Neural progenitor cell (in vitro differentiated cells): ENCODE measurements at regions not wholly inside any gene's neighbourhood (a gene's known extent, or its start where the extent isn't known, plus 50 kb on each side); places are given as distances from the start of the nearest gene placed in this dataset.
A peak's percentile ranks its signal among the peaks of the same experiment; 100 is the strongest.

Experiments used
- DNase-seq: peaks from one replicate; pipeline ENCODE4 v3.0.0-alpha.2; 2016; ENCODE audit warnings: low spot score
- H2AFZ ChIP-seq: fragments of 200-600 bp; sonication (generic); replicated peaks from 2 replicates; pipeline ENCODE4 v1.6.1; 2016; ENCODE audit warnings: antibody characterized with exemption
- H3F3A ChIP-seq: fragments of 200-600 bp; sonication (generic); 2 replicates; pipeline ENCODE4 v1.6.1; 2016; ENCODE audit warnings: antibody characterized with exemption, low read depth
- H3K27ac ChIP-seq: fragments of 200-600 bp; sonication (generic); 2 replicates; pipeline ENCODE4 v1.5.1; 2016; ENCODE audit warnings: mild to moderate bottlenecking
- H3K27me3 ChIP-seq: fragments of 200-600 bp; sonication (generic); 2 replicates; pipeline ENCODE4 v1.6.1; 2016; ENCODE audit warnings: mild to moderate bottlenecking, moderate library complexity
- H3K36me3 ChIP-seq: fragments of 200-600 bp; sonication (generic); 2 replicates; pipeline ENCODE4 v1.5.1; 2016
- H3K4me1 ChIP-seq: fragments of 200-600 bp; sonication (generic); 2 replicates; pipeline ENCODE4 v1.6.1; 2016; ENCODE audit warnings: mixed run types
- H3K4me2 ChIP-seq: fragments of 200-600 bp; sonication (generic); 2 replicates; pipeline ENCODE4 v1.6.1; 2016
- H3K4me3 ChIP-seq: fragments of 200-600 bp; sonication (generic); 2 replicates; pipeline ENCODE4 v1.5.1; 2016
- H3K79me2 ChIP-seq: fragments of 200-600 bp; sonication (generic); 2 replicates; pipeline ENCODE4 v1.6.1; 2016; ENCODE audit warnings: low read depth
- H3K9ac ChIP-seq: fragments of 200-600 bp; sonication (generic); 2 replicates; pipeline ENCODE4 v1.6.1; 2016
- H3K9me3 ChIP-seq: fragments of 200-600 bp; sonication (generic); 2 replicates; pipeline ENCODE4 v1.5.1; 2016; ENCODE audit warnings: low read depth
- H4K20me1 ChIP-seq: fragments of 200-600 bp; sonication (generic); 2 replicates; pipeline ENCODE4 v1.6.1; 2016; ENCODE audit warnings: low read depth
- H3K27ac Mint-ChIP-seq: 3 replicates; pipeline ENCODE4 v1.8.0; 2021; ENCODE audit warnings: mixed read lengths
- H3K27me3 Mint-ChIP-seq: 2 replicates; pipeline ENCODE4 v1.8.0; 2022; ENCODE audit warnings: low read depth, mild to moderate bottlenecking, inconsistent platforms, moderate library complexity, mixed read lengths; ENCODE audit not compliant: insufficient read depth
- H3K36me3 Mint-ChIP-seq: 3 replicates; pipeline ENCODE4 v1.8.0; 2021; ENCODE audit warnings: mixed read lengths
- H3K4me1 Mint-ChIP-seq: 3 replicates; pipeline ENCODE4 v1.8.0; 2021; ENCODE audit warnings: mixed read lengths
- H3K4me3 Mint-ChIP-seq: 3 replicates; pipeline ENCODE4 v1.8.0; 2021; ENCODE audit warnings: mild to moderate bottlenecking, moderate library complexity, mixed read lengths
- H3K9me3 Mint-ChIP-seq: 3 replicates; pipeline ENCODE4 v1.8.0; 2020; ENCODE audit warnings: mixed read lengths
- CTCF ChIP-seq: fragments of 200-600 bp; sonication (generic); IDR thresholded peaks from 2 replicates; pipeline ENCODE4 v1.5.1; 2017; ENCODE audit warnings: antibody characterized with exemption, mild to moderate bottlenecking
- EZH2 ChIP-seq: fragments of 200-600 bp; sonication (generic); IDR thresholded peaks from 2 replicates; pipeline ENCODE4 v1.6.1; 2017; ENCODE audit warnings: antibody characterized with exemption, mild to moderate bottlenecking, moderate library complexity
- EZH2phosphoT487 ChIP-seq: fragments of 200-600 bp; sonication (generic); IDR thresholded peaks from 2 replicates; pipeline ENCODE4 v1.6.1; 2017; ENCODE audit warnings: antibody characterized with exemption

GRCh38 chr9:121593066-121593465, 58.4 kb upstream of the DAB2IP start:
- H3K4me1 ChIP-seq: peaks cover 6% of the 10 kb centered on the region
- H3F3A ChIP-seq: peaks cover 11% of the 10 kb centered on the region
- no peak overlapping the region for H3K4me3 ChIP-seq
- H3K4me2 ChIP-seq: no peak overlapping the region
- H3K9me3 Mint-ChIP-seq: peaks cover 6% of the 10 kb centered on the region
- peaks cover 8% of the 10 kb centered on the region for H3K27me3 ChIP-seq
- H3K36me3 ChIP-seq: no peaks in the 10 kb centered on the region
- peaks cover 8% of the 10 kb centered on the region for H3K9me3 ChIP-seq
- no peak for DNase-seq
- H3K4me3 Mint-ChIP-seq: no peak overlapping the region
- H3K27me3 Mint-ChIP-seq: peaks cover 19% of the 10 kb centered on the region
- peaks cover 13% of the 10 kb centered on the region for H3K4me1 Mint-ChIP-seq
- no peak overlapping the region for H3K27ac ChIP-seq
- H3K36me3 Mint-ChIP-seq: no peaks in the 10 kb centered on the region
- no peaks in the 10 kb centered on the region for H4K20me1 ChIP-seq
- H3K79me2 ChIP-seq: no peaks in the 10 kb centered on the region
- no peak overlapping the region for H2AFZ ChIP-seq
- TF ChIP-seq EZH2phosphoT487 (no peak), EZH2 (no peak), CTCF (no peak)
- H3K27ac Mint-ChIP-seq: no peak overlapping the region
- no peak overlapping the region for H3K9ac ChIP-seq

- Mint-ChIP-seq H3K9me3 (peaks cover 6% of the 10 kb centered on the region), H3K4me1 (peaks cover 17% of the 10 kb centered on the region), H3K4me3 (no peak overlapping the region)
Measured at GRCh38 chr9:121596515-121596914, 54.9 kb upstream of the DAB2IP start.

DNA sequence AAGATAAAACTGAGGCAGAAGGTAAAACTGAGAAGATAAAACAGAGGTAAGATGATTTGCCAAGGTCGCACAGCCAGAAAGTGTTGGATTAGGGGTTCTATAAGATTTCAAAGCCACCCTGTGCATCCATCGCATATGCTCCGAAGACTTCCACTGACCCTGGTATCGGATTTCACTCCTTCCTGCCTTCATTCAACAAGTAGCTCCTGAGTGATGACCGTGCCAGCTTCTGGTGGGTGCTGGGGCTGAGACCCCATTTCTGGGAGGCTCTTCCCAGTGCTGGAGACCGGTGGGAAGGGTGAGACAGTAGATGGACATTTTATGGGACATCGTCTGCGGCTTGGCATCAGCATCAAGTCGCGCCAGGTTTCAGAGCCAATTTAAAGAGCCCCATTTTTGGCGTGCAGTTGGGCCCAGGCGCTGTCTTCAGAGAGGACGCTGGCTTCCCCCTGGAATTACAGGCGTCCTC, 53.7 kb upstream of the DAB2IP start:
- Histone ChIP-seq H3K4me3 (peak overlapping the region; percentile 99), H3K4me2 (peak overlapping the region; percentile 99), H3K79me2 (peaks cover 5% of the 10 kb centered on the region), H3K27me3 (peaks cover 13% of the 10 kb centered on the region), H3F3A (peaks cover 23% of the 10 kb centered on the region), H2AFZ (peak overlapping the region; percentile 69), H3K36me3 (no peaks in the 10 kb centered on the region), H3K9ac (no peak overlapping the region), H4K20me1 (peaks cover 25% of the 10 kb centered on the region), H3K4me1 (peaks cover 12% of the 10 kb centered on the region), H3K27ac (peak overlapping the region; percentile 93), H3K9me3 (peaks cover 8% of the 10 kb centered on the region)
- peaks cover 15% of the 10 kb centered on the region for H3K4me1 Mint-ChIP-seq
- DNase-seq: no peak
- TF ChIP-seq EZH2phosphoT487 (no peak), EZH2 (no peak), CTCF (no peak)
- H3K27ac Mint-ChIP-seq: no peak overlapping the region
- H3K9me3 Mint-ChIP-seq: peaks cover 6% of the 10 kb centered on the region
- H3K36me3 Mint-ChIP-seq: no peaks in the 10 kb centered on the region
- H3K4me3 Mint-ChIP-seq: peak overlapping the region; percentile 82
- peaks cover 32% of the 10 kb centered on the region for H3K27me3 Mint-ChIP-seq

More at GRCh38 chr9:121596515-121596914, 54.9 kb upstream of the DAB2IP start:
- Histone ChIP-seq H2AFZ (no peak overlapping the region), H4K20me1 (peaks cover 19% of the 10 kb centered on the region), H3K4me3 (no peak overlapping the region), H3K4me2 (no peak overlapping the region), H3K4me1 (peaks cover 12% of the 10 kb centered on the region), H3F3A (peaks cover 23% of the 10 kb centered on the region), H3K27ac (no peak overlapping the region), H3K27me3 (peaks cover 13% of the 10 kb centered on the region), H3K9me3 (peaks cover 8% of the 10 kb centered on the region), H3K36me3 (no peaks in the 10 kb centered on the region), H3K9ac (no peak overlapping the region), H3K79me2 (peaks cover 5% of the 10 kb centered on the region)
- DNase-seq: no peak
- no peak overlapping the region for H3K27ac Mint-ChIP-seq
- TF ChIP-seq EZH2phosphoT487 (no peak), CTCF (no peak), EZH2 (no peak)
- no peaks in the 10 kb centered on the region for H3K36me3 Mint-ChIP-seq
- peaks cover 24% of the 10 kb centered on the region for H3K27me3 Mint-ChIP-seq
